GM12878 (cell line): ENCODE measurements at regions not wholly inside any gene's neighbourhood (a gene's known extent, or its start where the extent isn't known, plus 50 kb on each side); places are given as distances from the start of the nearest gene placed in this dataset.

Source experiments
- CREB1 ChIP-seq: IDR thresholded peaks from 2 replicates; pipeline ENCODE4 v1.6.1; 2012; ENCODE audit warnings: low read depth, mild to moderate bottlenecking, inconsistent platforms
- HCFC1 ChIP-seq: fragments of 150-350 bp; IDR thresholded peaks from 2 replicates; pipeline ENCODE4 v1.6.1; 2014; ENCODE audit warnings: low read length
- PML ChIP-seq: IDR thresholded peaks from 2 replicates; pipeline ENCODE4 v1.6.1; 2012; ENCODE audit warnings: low read length, inconsistent platforms
- POLR2A ChIP-seq: IDR thresholded peaks from 2 replicates; pipeline ENCODE4 v1.6.1; 2011; ENCODE audit warnings: low read depth, mild to moderate bottlenecking, low read length
- POLR2AphosphoS5 ChIP-seq: IDR thresholded peaks from 2 replicates; pipeline ENCODE4 v1.6.1; 2011; ENCODE audit warnings: mild to moderate bottlenecking, low read length, inconsistent platforms
- SIX5 ChIP-seq: IDR thresholded peaks from 2 replicates; pipeline ENCODE4 v1.6.1; 2011; ENCODE audit warnings: mild to moderate bottlenecking, low read depth, low read length, moderate library complexity; ENCODE audit not compliant: severe bottlenecking
- SRF ChIP-seq, 2 experiments: IDR thresholded peaks; 2 replicates each; pipeline ENCODE4 v1.6.1; 2011; ENCODE audit warnings: low read depth in 2 of 2, low read length in 2 of 2, mild to moderate bottlenecking in 1 of 2, moderate library complexity in 1 of 2
- TAF1 ChIP-seq: IDR thresholded peaks from 2 replicates; pipeline ENCODE4 v1.6.1; 2011; ENCODE audit warnings: mild to moderate bottlenecking, low read depth, low read length, borderline replicate concordance
- TBL1XR1 ChIP-seq: IDR thresholded peaks from 2 replicates; pipeline ENCODE4 v1.6.1; 2012; ENCODE audit warnings: low read depth, low read length, improper control_type of control experiment
- TCF7 ChIP-seq: IDR thresholded peaks from 2 replicates; pipeline ENCODE4 v1.6.1; 2014; ENCODE audit warnings: antibody characterized with exemption, borderline replicate concordance
- ZNF207 ChIP-seq: fragments of 450-650 bp; IDR thresholded peaks from 2 replicates; pipeline ENCODE4 v1.6.1; 2014; ENCODE audit warnings: antibody characterized with exemption, mild to moderate bottlenecking, borderline replicate concordance
- ZNF24 ChIP-seq: fragments of 450-650 bp; IDR thresholded peaks from 2 replicates; pipeline ENCODE4 v1.6.1; 2017; ENCODE audit warnings: antibody characterized with exemption, mild to moderate bottlenecking
- TF ChIP-seq, protein P1 (sequence below), 3 experiments: IDR thresholded peaks in 2 of 3; conservative IDR thresholded peaks in 1 of 3; 2 replicates each; pipeline ENCODE4 v1.5.1; 2011; ENCODE audit warnings: low read depth in 3 of 3, low read length in 3 of 3, mild to moderate bottlenecking in 3 of 3, control low read depth in 2 of 3, moderate library complexity in 2 of 3, inconsistent platforms in 1 of 3, mixed read lengths in 1 of 3; ENCODE audit not compliant: control insufficient read depth in 2 of 3, insufficient read depth in 1 of 3; ENCODE audit errors: extremely low read depth in 1 of 3

DNA sequence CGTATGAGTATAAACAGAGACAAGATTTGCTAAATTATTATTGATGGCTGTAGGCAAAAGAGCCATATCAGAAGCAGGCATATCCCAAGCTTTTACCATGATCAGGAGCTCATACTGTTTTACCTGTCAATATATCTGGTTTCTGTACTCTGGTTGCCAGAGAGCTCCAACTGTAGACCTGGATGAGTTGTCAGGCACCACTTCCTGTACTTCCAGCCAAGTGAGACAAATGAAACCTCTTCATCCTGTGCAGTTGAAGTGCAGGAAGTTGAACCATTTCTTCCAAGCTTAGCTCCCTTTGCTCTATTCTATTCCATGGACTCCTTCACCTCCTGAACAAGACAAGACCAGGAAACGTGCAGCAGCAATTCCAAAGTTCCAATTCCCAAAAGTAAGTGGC lies 115.6 kb downstream of the ZNF281 start:
- TF ChIP-seq, protein P1, sequence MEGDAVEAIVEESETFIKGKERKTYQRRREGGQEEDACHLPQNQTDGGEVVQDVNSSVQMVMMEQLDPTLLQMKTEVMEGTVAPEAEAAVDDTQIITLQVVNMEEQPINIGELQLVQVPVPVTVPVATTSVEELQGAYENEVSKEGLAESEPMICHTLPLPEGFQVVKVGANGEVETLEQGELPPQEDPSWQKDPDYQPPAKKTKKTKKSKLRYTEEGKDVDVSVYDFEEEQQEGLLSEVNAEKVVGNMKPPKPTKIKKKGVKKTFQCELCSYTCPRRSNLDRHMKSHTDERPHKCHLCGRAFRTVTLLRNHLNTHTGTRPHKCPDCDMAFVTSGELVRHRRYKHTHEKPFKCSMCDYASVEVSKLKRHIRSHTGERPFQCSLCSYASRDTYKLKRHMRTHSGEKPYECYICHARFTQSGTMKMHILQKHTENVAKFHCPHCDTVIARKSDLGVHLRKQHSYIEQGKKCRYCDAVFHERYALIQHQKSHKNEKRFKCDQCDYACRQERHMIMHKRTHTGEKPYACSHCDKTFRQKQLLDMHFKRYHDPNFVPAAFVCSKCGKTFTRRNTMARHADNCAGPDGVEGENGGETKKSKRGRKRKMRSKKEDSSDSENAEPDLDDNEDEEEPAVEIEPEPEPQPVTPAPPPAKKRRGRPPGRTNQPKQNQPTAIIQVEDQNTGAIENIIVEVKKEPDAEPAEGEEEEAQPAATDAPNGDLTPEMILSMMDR (IDR thresholded peaks at IDR 0.05 in 2 of 3, conservative IDR thresholded peaks at IDR 0.05 in 1 of 3; ENCODE audit: control insufficient read depth in 2 of 3, extremely low read depth in 1 of 3, insufficient read depth in 1 of 3, low read depth in 3 of 3, low read length in 3 of 3) = no peak
- TF ChIP-seq TBL1XR1 (no peak), PML (no peak), TAF1 (no peak), POLR2AphosphoS5 (no peak), SIX5 (no peak), ZNF24 (no peak), POLR2A (no peak), HCFC1 (no peak), ZNF207 (no peak), TCF7 (no peak), SRF (IDR thresholded peaks at IDR 0.05; ENCODE audit: low read depth in 2 of 2, low read length in 2 of 2) (no peak), CREB1 (no peak)
